GM23338 (cell line): ENCODE measurements at regions not wholly inside any gene's neighbourhood (a gene's known extent, or its start where the extent isn't known, plus 50 kb on each side); places are given as distances from the start of the nearest gene placed in this dataset.

Experiments used
- ATAC-seq: fragments of 200-7000 bp; cut with Tn5 transposase; 3 replicates; pipeline ENCODE4 v1.9.1; 2020
- DNase-seq: peaks from one replicate; pipeline ENCODE4 v3.0.0-alpha.2; 2015; ENCODE audit warnings: low spot score
- H2AFZ ChIP-seq: fragments of 200-600 bp; sonication (generic); 2 replicates; pipeline ENCODE4 v1.8.0; 2016; ENCODE audit warnings: antibody characterized with exemption, mild to moderate bottlenecking, moderate library complexity
- H3F3A ChIP-seq: fragments of 200-600 bp; sonication (generic); replicated peaks from 2 replicates; pipeline ENCODE4 v1.8.0; 2017; ENCODE audit warnings: antibody characterized with exemption, mixed run types, low read depth
- H3K27ac ChIP-seq: fragments of 200-600 bp; sonication (generic); 2 replicates; pipeline ENCODE4 v1.6.1; 2016; ENCODE audit warnings: low read depth
- H3K27me3 ChIP-seq: fragments of 200-600 bp; sonication (generic); 2 replicates; pipeline ENCODE4 v1.8.0; 2016; ENCODE audit warnings: mild to moderate bottlenecking, mixed run types, moderate library complexity; ENCODE audit not compliant: insufficient read depth
- H3K36me3 ChIP-seq: fragments of 200-600 bp; sonication (generic); 2 replicates; pipeline ENCODE4 v1.8.0; 2016; ENCODE audit warnings: mild to moderate bottlenecking; ENCODE audit not compliant: insufficient read depth
- H3K4me1 ChIP-seq: fragments of 200-600 bp; sonication (generic); 2 replicates; pipeline ENCODE4 v1.8.0; 2016; ENCODE audit warnings: mild to moderate bottlenecking, moderate library complexity; ENCODE audit not compliant: insufficient read depth
- H3K4me2 ChIP-seq: fragments of 200-600 bp; sonication (generic); 2 replicates; pipeline ENCODE4 v1.7.1; 2017; ENCODE audit warnings: mixed run types
- H3K4me3 ChIP-seq: fragments of 200-600 bp; sonication (generic); 2 replicates; pipeline ENCODE4 v1.6.1; 2016; ENCODE audit warnings: mixed run types
- H3K79me2 ChIP-seq: fragments of 200-600 bp; sonication (generic); replicated peaks from 2 replicates; pipeline ENCODE4 v1.8.0; 2017; ENCODE audit warnings: mild to moderate bottlenecking; ENCODE audit not compliant: insufficient read depth
- H3K9me2 ChIP-seq: fragments of 200-600 bp; sonication (generic); 2 replicates; pipeline ENCODE4 v1.8.0; 2017; ENCODE audit not compliant: insufficient read depth
- H4K20me1 ChIP-seq: fragments of 200-600 bp; sonication (generic); replicated peaks from 2 replicates; pipeline ENCODE4 v1.8.0; 2017; ENCODE audit warnings: mild to moderate bottlenecking; ENCODE audit not compliant: insufficient read depth
- H3K27ac Mint-ChIP-seq: 2 replicates; pipeline ENCODE4 v1.8.0; 2020; ENCODE audit warnings: inconsistent platforms, mild to moderate bottlenecking, moderate library complexity, mixed read lengths
- H3K27me3 Mint-ChIP-seq: 3 replicates; pipeline ENCODE4 v1.8.0; 2022; ENCODE audit warnings: low read depth, mild to moderate bottlenecking, moderate library complexity, mixed read lengths, inconsistent platforms; ENCODE audit not compliant: insufficient read depth, poor library complexity
- H3K36me3 Mint-ChIP-seq: 3 replicates; pipeline ENCODE4 v1.8.0; 2021; ENCODE audit warnings: low read depth, mild to moderate bottlenecking, inconsistent platforms, moderate library complexity, mixed read lengths
- H3K4me1 Mint-ChIP-seq: 3 replicates; pipeline ENCODE4 v1.8.0; 2020; ENCODE audit warnings: mild to moderate bottlenecking, inconsistent platforms, mixed read lengths
- H3K4me3 Mint-ChIP-seq: 3 replicates; pipeline ENCODE4 v1.8.0; 2021; ENCODE audit warnings: moderate library complexity, mild to moderate bottlenecking, inconsistent platforms, mixed read lengths
- H3K9me3 Mint-ChIP-seq: 3 replicates; pipeline ENCODE4 v1.8.0; 2020; ENCODE audit warnings: moderate library complexity, mild to moderate bottlenecking, inconsistent platforms, mixed read lengths
- CREB1 ChIP-seq: fragments of 250-450 bp; sonication (Bioruptor Pico); IDR thresholded peaks from 2 replicates; pipeline ENCODE4 v1.5.0; 2020; ENCODE audit warnings: low read depth, mild to moderate bottlenecking, moderate library complexity
- CTCF ChIP-seq, 2 experiments: fragments of 200-600 bp in 1 of 2; sonication (generic) in 1 of 2; conservative IDR thresholded peaks; 2 replicates each; pipeline versions ENCODE4 v1.5.1 to v1.6.1; 2016 to 2017; ENCODE audit warnings: antibody characterized with exemption in 2 of 2, low read depth in 2 of 2, mild to moderate bottlenecking in 2 of 2, moderate library complexity in 1 of 2
- EZH2 ChIP-seq: fragments of 200-600 bp; sonication (generic); IDR thresholded peaks from one replicate; pipeline ENCODE4 v1.8.0; 2017; ENCODE audit warnings: antibody characterized with exemption, mild to moderate bottlenecking, low read depth; ENCODE audit not compliant: unreplicated experiment
- EZH2phosphoT487 ChIP-seq: fragments of 200-600 bp; sonication (generic); IDR thresholded peaks from one replicate; pipeline ENCODE4 v1.8.1; 2018; ENCODE audit warnings: antibody characterized with exemption; ENCODE audit not compliant: unreplicated experiment
- NANOG ChIP-seq: IDR thresholded peaks from 2 replicates; pipeline ENCODE4 v1.6.1; 2016; ENCODE audit warnings: antibody characterized with exemption, borderline replicate concordance
- STAT1 ChIP-seq: IDR thresholded peaks from one replicate; pipeline ENCODE4 v1.6.1; 2016; ENCODE audit warnings: antibody characterized with exemption; ENCODE audit not compliant: unreplicated experiment
- ZNF114 ChIP-seq: fragments of 250-450 bp; sonication (Bioruptor Pico); IDR thresholded peaks from 2 replicates; pipeline ENCODE4 v1.5.0; 2020; ENCODE audit warnings: mild to moderate bottlenecking, moderate library complexity
- ZNF331 ChIP-seq: fragments of 250-450 bp; sonication (Bioruptor Pico); IDR thresholded peaks from 2 replicates; pipeline ENCODE4 v1.5.0; 2020; ENCODE audit warnings: low read depth, mild to moderate bottlenecking, moderate library complexity
- ZNF462 ChIP-seq: fragments of 250-450 bp; sonication (Bioruptor Pico); IDR thresholded peaks from 2 replicates; pipeline ENCODE4 v1.5.0; 2020; ENCODE audit warnings: mild to moderate bottlenecking, moderate library complexity

- TF ChIP-seq ZNF462 (CRISPR knock-in tag) (no peak), CREB1 (CRISPR knock-in tag) (no peak), NANOG (no peak), STAT1 (no peak)
These were observed 203.6 kb downstream of the RAB11FIP4 start (continued) for GRCh38 chr17:31595076-31595475.

- H2AFZ ChIP-seq = no peak overlapping the region
- no peak overlapping the region for H3K27ac ChIP-seq
- Mint-ChIP-seq H3K27me3 (peaks cover 12% of the 10 kb centered on the region), H3K36me3 (no peaks in the 10 kb centered on the region), H3K4me3 (no peak overlapping the region), H3K27ac (no peak overlapping the region), H3K4me1 (peaks cover 18% of the 10 kb centered on the region), H3K9me3 (no peaks in the 10 kb centered on the region; the same call in 2 of the 3 replicates)
- no peak for TF ChIP-seq EZH2phosphoT487
- no peak for TF ChIP-seq EZH2
- TF ChIP-seq STAT1 = no peak
- no peak for TF ChIP-seq ZNF114 (CRISPR knock-in tag)
- TF ChIP-seq NANOG = no peak
- TF ChIP-seq CREB1 (CRISPR knock-in tag) = no peak
- TF ChIP-seq CTCF (conservative IDR thresholded peaks at IDR 0.05; ENCODE audit: low read depth in 2 of 2) = no peak
- TF ChIP-seq ZNF331 = no peak
- no peak overlapping the region for H3K4me3 ChIP-seq
- no peaks in the 10 kb centered on the region for H3K36me3 ChIP-seq
- no peaks in the 10 kb centered on the region for H3K27me3 ChIP-seq
- no peaks in the 10 kb centered on the region for H3K9me2 ChIP-seq
- ATAC-seq (no peak), DNase-seq (no peak)
- no peaks in the 10 kb centered on the region for H3K79me2 ChIP-seq
- no peaks in the 10 kb centered on the region for H4K20me1 ChIP-seq
- no peaks in the 10 kb centered on the region; the same call in 1 of the 2 replicates for H3K4me1 ChIP-seq
- H3F3A ChIP-seq = no peaks in the 10 kb centered on the region
- no peak overlapping the region for H3K4me2 ChIP-seq
These were observed 202.9 kb downstream of the RAB11FIP4 start for GRCh38 chr17:31594416-31594815.
